Right lobe of liver (tissue), 6 donors: ENCODE measurements at regions not wholly inside any gene's neighbourhood (a gene's known extent, or its start where the extent isn't known, plus 50 kb on each side); places are given as distances from the start of the nearest gene placed in this dataset.
"Not testable (repeated sequence)": the region's sequence is repeated elsewhere in the genome, so short reads cannot be mapped to it uniquely, and the experiment has no call there.

Experiments used
- ATAC-seq, 4 donors: fragments of 200-7000 bp; cut with Tn5 transposase; one replicate each; pipeline ENCODE4 v1.9.1; 2020; ENCODE audit warnings: mild to moderate bottlenecking in 4 of 4, moderate library complexity in 4 of 4
- DNase-seq, 3 donors: peaks; one replicate each; pipeline ENCODE4 v3.0.0-alpha.2; 2020
- H3K27ac ChIP-seq, 3 donors: fragments of 200-600 bp; one replicate each; pipeline ENCODE4 v1.8.0; 2022
- H3K27me3 ChIP-seq, 2 donors: fragments of 200-600 bp; one replicate each; pipeline ENCODE4 v1.8.0; 2022
- H3K36me3 ChIP-seq, 4 donors: fragments of 200-600 bp; sonication (generic) in 1 of 4; one replicate each; pipeline versions ENCODE4 v1.5.1 to v1.8.0; 2017 to 2022; ENCODE audit warnings: control low read depth in 1 of 4
- H3K4me1 ChIP-seq, 4 donors: fragments of 200-600 bp; sonication (generic) in 1 of 4; one replicate each; pipeline versions ENCODE4 v1.5.1 to v1.8.0; 2017 to 2022; ENCODE audit warnings: control low read depth in 1 of 4
- H3K4me3 ChIP-seq, 3 donors: fragments of 200-600 bp; one replicate each; pipeline ENCODE4 v1.8.0; 2022
- H3K9me3 ChIP-seq, 4 donors: fragments of 200-600 bp; sonication (generic) in 1 of 4; one replicate each; pipeline versions ENCODE4 v1.5.1 to v1.8.0; 2017 to 2022; ENCODE audit warnings: control low read depth in 1 of 4
- CTCF ChIP-seq, 4 donors: fragments of 200-600 bp in 3 of 4; fragments of 450-650 bp in 1 of 4; IDR thresholded peaks; one replicate each; pipeline versions ENCODE4 v1.5.1 to v1.8.0; 2016 to 2022; ENCODE audit warnings: antibody characterized with exemption in 4 of 4, mild to moderate bottlenecking in 2 of 4
- POLR2A ChIP-seq: fragments of 450-650 bp; IDR thresholded peaks from one replicate; pipeline ENCODE4 v1.6.1; 2017; ENCODE audit warnings: antibody characterized with exemption, mild to moderate bottlenecking
- WGBS: methylation state at CpG from one replicate; pipeline ENCODE4 v1.1.6; 2018; ENCODE audit warnings: low coverage, low lambda C conversion rate; ENCODE audit not compliant: insufficient coverage; ENCODE audit errors: missing lambda C conversion rate; 5-methylcytosine and 5-hydroxymethylcytosine counted together
- intact Hi-C, 2 donors: fragments of 100-400 bp; cut with DNase I; formaldehyde crosslinking; loops; one replicate each; pipeline versions ENCODE4 v1.11.2 to v1.14.1; 2022
- donor health status: DM: no; HTN: yes; CAD: no.
- donor health status: DM: no; HTN: no; CAD: no.
- donor health status: DM: no; HTN: no; CAD: no.
- donor health status: DM: no; HTN: yes; CAD: no.
- donor health status: DM: no; HTN: yes; CAD: no.

- Histone ChIP-seq H3K27ac (no peak overlapping the region), H3K4me3 (no peak overlapping the region), H3K9me3 (no peaks in the 10 kb centered on the region), H3K4me1 (no peaks in the 10 kb centered on the region), H3K27me3 (no peaks in the 10 kb centered on the region), H3K36me3 (no peaks in the 10 kb centered on the region)
- no peak for DNase-seq
- intact Hi-C loops, result no loop called here
- ATAC-seq, result no peak
- no peak for TF ChIP-seq CTCF (IDR thresholded peaks at IDR 0.05)
- no peak for TF ChIP-seq POLR2A
Measured at GRCh38 chr3:110362751-110363150, 708.9 kb upstream of the NECTIN3 start.

GRCh38 chr3:110367289-110367688 is 704.3 kb upstream of the NECTIN3 start:
- ATAC-seq, H3K36me3 ChIP-seq, H3K27me3 ChIP-seq, H3K4me3 ChIP-seq, intact Hi-C loops, H3K9me3 ChIP-seq, H3K27ac ChIP-seq, H3K4me1 ChIP-seq, DNase-seq: not testable (repeated sequence)
- WGBS, result 75% methylated on average over 7 of the region's 13 CpGs

- H3K4me3 ChIP-seq, result no peak overlapping the region
- DNase-seq (no peak), ATAC-seq (peak in 3 of 4 donors; percentile 44 to 55 (median 47))
- H3K4me1 ChIP-seq, result peaks cover 0 to 6% (median 0%) of the 10 kb centered on the region in 4 donors
- WGBS, result 58% methylated on average over 4 of the region's 4 CpGs
- no peaks in the 10 kb centered on the region for H3K9me3 ChIP-seq
- no peaks in the 10 kb centered on the region for H3K27me3 ChIP-seq
- TF ChIP-seq POLR2A (no peak), CTCF (IDR thresholded peaks at IDR 0.05) (no peak)
- intact Hi-C loops, result no loop called here
- no peak overlapping the region for H3K27ac ChIP-seq
- H3K36me3 ChIP-seq, result no peaks in the 10 kb centered on the region
Measured at GRCh38 chr3:110375751-110376518, 695.7 kb upstream of the NECTIN3 start.

- intact Hi-C loops, result no loop called here
- no peak for DNase-seq
- Histone ChIP-seq H3K27ac (no peak overlapping the region), H3K36me3 (no peaks in the 10 kb centered on the region), H3K9me3 (no peaks in the 10 kb centered on the region), H3K4me3 (no peak overlapping the region), H3K4me1 (peaks cover 0 to 6% (median 0%) of the 10 kb centered on the region in 4 donors), H3K27me3 (no peaks in the 10 kb centered on the region)
- no peak for ATAC-seq
- WGBS, result 79% methylated on average over 4 of the region's 4 CpGs
- TF ChIP-seq POLR2A, result no peak
- no peak for TF ChIP-seq CTCF (IDR thresholded peaks at IDR 0.05)
Measured at GRCh38 chr3:110378481-110378880, 693.1 kb upstream of the NECTIN3 start.

- H3K4me1 ChIP-seq, result no peaks in the 10 kb centered on the region
- intact Hi-C loops, result no loop called here
- ATAC-seq, result peak; percentile 70 to 97 (median 84)
- no peak overlapping the region for H3K27ac ChIP-seq
- DNase-seq, result peak in 2 of 3 donors; percentile 20 to 54
- H3K4me3 ChIP-seq, result no peak overlapping the region
- 5% methylated on average over 1 of the region's 1 CpG for WGBS
- H3K9me3 ChIP-seq, result no peaks in the 10 kb centered on the region
- H3K36me3 ChIP-seq, result no peaks in the 10 kb centered on the region
- H3K27me3 ChIP-seq, result no peaks in the 10 kb centered on the region
- TF ChIP-seq CTCF (IDR thresholded peaks at IDR 0.05), result no peak
- TF ChIP-seq POLR2A, result no peak
Measured at GRCh38 chr3:110381992-110382391, 689.6 kb upstream of the NECTIN3 start.
